ENCODE measurements at regions not wholly inside any gene's neighbourhood (a gene's known extent, or its start where the extent isn't known, plus 50 kb on each side); places are given as distances from the start of the nearest gene placed in this dataset.

- TF ChIP-seq CTCF (IDR thresholded peaks at IDR 0.05; ENCODE audit: low read length) (no peak), EZH2phosphoT487 (IDR thresholded peaks at IDR 0.05; ENCODE audit: low read length) (no peak)
These were observed 174.8 kb upstream of the COPS8 start for GRCh38 chr2:236910781-236911495.
